Medulla oblongata (tissue), 1 donor: ENCODE measurements at regions not wholly inside any gene's neighbourhood (a gene's known extent, or its start where the extent isn't known, plus 50 kb on each side); places are given as distances from the start of the nearest gene placed in this dataset.

ENCODE experiments used
- DNase-seq: peaks from one replicate; pipeline ENCODE4 v3.0.0-alpha.2; 2015; ENCODE audit errors: extremely low spot score

- DNase-seq = no peak
These were observed 930.4 kb downstream of the TBC1D22A start for GRCh38 chr22:47692811-47693210.

GRCh38 chr22:47691152-47691895 is 928.9 kb downstream of the TBC1D22A start:
- no peak for DNase-seq

GRCh38 chr22:47690586-47690985 is 928.1 kb downstream of the TBC1D22A start:
- no peak for DNase-seq

GRCh38 chr22:47690166-47690565 is 927.7 kb downstream of the TBC1D22A start:
- no peak for DNase-seq

GRCh38 chr22:47687776-47688175 is 925.3 kb downstream of the TBC1D22A start:
- no peak for DNase-seq

GRCh38 chr22:47687346-47687655 is 924.9 kb downstream of the TBC1D22A start:
- no peak for DNase-seq

GRCh38 chr22:47686594-47687345 is 924.3 kb downstream of the TBC1D22A start:
- DNase-seq = no peak

- DNase-seq = no peak
These were observed 919.1 kb downstream of the TBC1D22A start for GRCh38 chr22:47681411-47682165.

GRCh38 chr22:47678636-47679287 is 916.3 kb downstream of the TBC1D22A start:
- no peak for DNase-seq

GRCh38 chr22:47678048-47678447 is 915.6 kb downstream of the TBC1D22A start:
- DNase-seq = no peak

- no peak for DNase-seq
These were observed 914.2 kb downstream of the TBC1D22A start for GRCh38 chr22:47676685-47677084.

- no peak for DNase-seq
These were observed 912.1 kb downstream of the TBC1D22A start for GRCh38 chr22:47674600-47674999.

GRCh38 chr22:47673557-47673956 is 911.1 kb downstream of the TBC1D22A start:
- DNase-seq = no peak

GRCh38 chr22:47672526-47672925 is 910.1 kb downstream of the TBC1D22A start:
- no peak for DNase-seq

- no peak for DNase-seq
These were observed 902.7 kb downstream of the TBC1D22A start for GRCh38 chr22:47665151-47665550.

- DNase-seq = no peak
These were observed 901.5 kb downstream of the TBC1D22A start for GRCh38 chr22:47663615-47664605.

- DNase-seq = peak; percentile 9
These were observed 897.2 kb downstream of the TBC1D22A start for GRCh38 chr22:47659467-47660223.

- DNase-seq = no peak
These were observed 895.7 kb downstream of the TBC1D22A start for GRCh38 chr22:47658182-47658581.

GRCh38 chr22:47657224-47657623 is 894.8 kb downstream of the TBC1D22A start:
- DNase-seq = no peak

- no peak for DNase-seq
These were observed 894.4 kb downstream of the TBC1D22A start for GRCh38 chr22:47656806-47657205.
